ENCODE measurements at regions not wholly inside any gene's neighbourhood (a gene's known extent, or its start where the extent isn't known, plus 50 kb on each side); places are given as distances from the start of the nearest gene placed in this dataset.

DNA sequence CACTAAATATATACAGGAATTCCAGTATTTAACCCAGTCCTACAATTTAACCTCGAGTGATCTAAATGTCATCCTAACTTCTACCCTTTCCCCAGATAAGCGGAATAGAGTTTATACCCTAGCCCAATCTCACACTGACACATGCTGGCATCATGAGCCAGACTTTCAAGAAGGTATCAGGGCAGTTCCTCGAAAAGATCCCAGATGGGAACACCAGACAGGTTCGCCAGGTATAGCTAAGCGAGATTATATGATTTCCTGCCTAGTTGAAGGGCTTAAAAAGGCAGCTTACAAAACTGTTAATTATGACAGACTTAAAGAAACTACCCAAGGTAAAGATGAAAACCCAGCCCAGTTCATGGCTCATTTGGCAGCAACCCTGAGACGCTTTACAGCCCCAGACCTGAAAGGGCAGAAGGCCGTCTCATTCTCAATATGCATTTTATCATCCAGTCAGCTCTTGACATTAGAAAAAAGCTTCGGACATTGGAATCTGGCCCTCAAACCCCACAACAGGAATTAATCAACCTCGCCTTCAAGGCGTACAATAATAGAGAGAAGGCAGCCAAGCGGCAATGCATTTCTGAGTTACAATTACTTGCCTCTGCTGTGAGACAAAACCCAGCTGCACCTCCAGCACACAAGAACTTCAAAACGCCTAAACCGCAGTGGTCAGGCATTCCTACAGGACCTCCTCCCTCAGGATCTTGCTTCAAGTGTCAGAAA, 668.2 kb upstream of the PKDCC start:
- TF ChIP-seq, protein P1, sequence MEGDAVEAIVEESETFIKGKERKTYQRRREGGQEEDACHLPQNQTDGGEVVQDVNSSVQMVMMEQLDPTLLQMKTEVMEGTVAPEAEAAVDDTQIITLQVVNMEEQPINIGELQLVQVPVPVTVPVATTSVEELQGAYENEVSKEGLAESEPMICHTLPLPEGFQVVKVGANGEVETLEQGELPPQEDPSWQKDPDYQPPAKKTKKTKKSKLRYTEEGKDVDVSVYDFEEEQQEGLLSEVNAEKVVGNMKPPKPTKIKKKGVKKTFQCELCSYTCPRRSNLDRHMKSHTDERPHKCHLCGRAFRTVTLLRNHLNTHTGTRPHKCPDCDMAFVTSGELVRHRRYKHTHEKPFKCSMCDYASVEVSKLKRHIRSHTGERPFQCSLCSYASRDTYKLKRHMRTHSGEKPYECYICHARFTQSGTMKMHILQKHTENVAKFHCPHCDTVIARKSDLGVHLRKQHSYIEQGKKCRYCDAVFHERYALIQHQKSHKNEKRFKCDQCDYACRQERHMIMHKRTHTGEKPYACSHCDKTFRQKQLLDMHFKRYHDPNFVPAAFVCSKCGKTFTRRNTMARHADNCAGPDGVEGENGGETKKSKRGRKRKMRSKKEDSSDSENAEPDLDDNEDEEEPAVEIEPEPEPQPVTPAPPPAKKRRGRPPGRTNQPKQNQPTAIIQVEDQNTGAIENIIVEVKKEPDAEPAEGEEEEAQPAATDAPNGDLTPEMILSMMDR (IDR thresholded peaks at IDR 0.05), result no peak
- no peak for TF ChIP-seq POLR2A (IDR thresholded peaks at IDR 0.05)

Measured in esophagus squamous epithelium (tissue), 4 donors.